Myocyte (in vitro differentiated cells): ENCODE measurements at regions not wholly inside any gene's neighbourhood (a gene's known extent, or its start where the extent isn't known, plus 50 kb on each side); places are given as distances from the start of the nearest gene placed in this dataset.
"Not testable (repeated sequence)": the region's sequence is repeated elsewhere in the genome, so short reads cannot be mapped to it uniquely, and the experiment has no call there.

Experiments used
- DNase-seq: peaks from one replicate; pipeline ENCODE4 v3.0.0-alpha.2; 2012; ENCODE audit warnings: low read depth

- DNase-seq, result no peak
Observed at GRCh38 chr4:132085105-132085504, 1064.0 kb upstream of the PCDH10 start.

- no peak for DNase-seq
Observed at GRCh38 chr4:132094017-132094416, 1055.1 kb upstream of the PCDH10 start.

- DNase-seq, result no peak
Observed at GRCh38 chr4:132097041-132097440, 1052.1 kb upstream of the PCDH10 start.

- DNase-seq, result no peak
Observed at GRCh38 chr4:132101526-132101925, 1047.6 kb upstream of the PCDH10 start.

GRCh38 chr4:132108784-132109183 is 1040.3 kb upstream of the PCDH10 start:
- DNase-seq, result no peak

- DNase-seq, result no peak
Observed at GRCh38 chr4:132114885-132115284, 1034.2 kb upstream of the PCDH10 start.

- not testable (repeated sequence) for DNase-seq
Observed at GRCh38 chr4:132122741-132123140, 1026.4 kb upstream of the PCDH10 start.

- DNase-seq, result no peak
Observed at GRCh38 chr4:132123870-132124623, 1025.0 kb upstream of the PCDH10 start.

- no peak for DNase-seq
Observed at GRCh38 chr4:132124624-132124974, 1024.5 kb upstream of the PCDH10 start.

- DNase-seq, result no peak
Observed at GRCh38 chr4:132125131-132125530, 1024.0 kb upstream of the PCDH10 start.

GRCh38 chr4:132132433-132132832 is 1016.7 kb upstream of the PCDH10 start:
- no peak for DNase-seq

- DNase-seq, result no peak
Observed at GRCh38 chr4:132169660-132170059, 979.4 kb upstream of the PCDH10 start.

GRCh38 chr4:132180020-132180427 is 969.1 kb upstream of the PCDH10 start:
- DNase-seq, result no peak

GRCh38 chr4:132195176-132195575 is 953.9 kb upstream of the PCDH10 start:
- DNase-seq, result no peak

GRCh38 chr4:132203618-132204017 is 945.5 kb upstream of the PCDH10 start:
- DNase-seq, result no peak

GRCh38 chr4:132214519-132214918 is 934.6 kb upstream of the PCDH10 start:
- DNase-seq, result no peak

GRCh38 chr4:132218406-132218805 is 930.7 kb upstream of the PCDH10 start:
- DNase-seq, result no peak

- no peak for DNase-seq
Observed at GRCh38 chr4:132227151-132227856, 921.8 kb upstream of the PCDH10 start.

GRCh38 chr4:132227857-132228165 is 921.3 kb upstream of the PCDH10 start:
- DNase-seq, result not testable (repeated sequence)

- no peak for DNase-seq
Observed at GRCh38 chr4:132228676-132229075, 920.4 kb upstream of the PCDH10 start.

GRCh38 chr4:132230025-132230424 is 919.1 kb upstream of the PCDH10 start:
- DNase-seq, result no peak

GRCh38 chr4:132238697-132239096 is 910.4 kb upstream of the PCDH10 start:
- DNase-seq, result no peak

- no peak for DNase-seq
Observed at GRCh38 chr4:132240081-132240480, 909.0 kb upstream of the PCDH10 start.
